Skeletal muscle cell (primary cell): ENCODE measurements at regions not wholly inside any gene's neighbourhood (a gene's known extent, or its start where the extent isn't known, plus 50 kb on each side); places are given as distances from the start of the nearest gene placed in this dataset.
"Not testable (repeated sequence)": the region's sequence is repeated elsewhere in the genome, so short reads cannot be mapped to it uniquely, and the experiment has no call there.

Experiments used
- DNase-seq: peaks from one replicate; pipeline ENCODE4 v3.0.0-alpha.2; 2010; ENCODE audit warnings: low read depth
- H3K4me3 ChIP-seq: 2 replicates; pipeline ENCODE4 v1.5.1; 2011; ENCODE audit warnings: low read depth, mild to moderate bottlenecking, control low read depth, low read length, moderate library complexity

GRCh38 chr6:144624716-144625115 is 339.6 kb downstream of the UTRN start:
- no peak for DNase-seq
- H3K4me3 ChIP-seq = no peak overlapping the region

GRCh38 chr6:144630857-144631256 is 345.7 kb downstream of the UTRN start:
- H3K4me3 ChIP-seq = no peak overlapping the region
- DNase-seq = no peak

GRCh38 chr6:144632266-144632665 is 347.1 kb downstream of the UTRN start:
- no peak overlapping the region for H3K4me3 ChIP-seq
- DNase-seq = no peak

- no peak overlapping the region for H3K4me3 ChIP-seq
- DNase-seq = no peak
Observed at GRCh38 chr6:144633886-144634285, 348.8 kb downstream of the UTRN start.

- H3K4me3 ChIP-seq = no peak overlapping the region
- no peak for DNase-seq
Observed at GRCh38 chr6:144634371-144634770, 349.2 kb downstream of the UTRN start.

- no peak overlapping the region for H3K4me3 ChIP-seq
- no peak for DNase-seq
Observed at GRCh38 chr6:144635051-144635450, 349.9 kb downstream of the UTRN start.

- H3K4me3 ChIP-seq, DNase-seq: not testable (repeated sequence)
Observed at GRCh38 chr6:144636025-144636424, 350.9 kb downstream of the UTRN start.

- no peak overlapping the region for H3K4me3 ChIP-seq
- no peak for DNase-seq
Observed at GRCh38 chr6:144637541-144637940, 352.4 kb downstream of the UTRN start.

GRCh38 chr6:144639654-144640053 is 354.5 kb downstream of the UTRN start:
- DNase-seq = no peak
- no peak overlapping the region for H3K4me3 ChIP-seq

- DNase-seq = no peak
Observed at GRCh38 chr6:144641286-144641685, 356.2 kb downstream of the UTRN start.

GRCh38 chr6:144644776-144645175 is 359.6 kb downstream of the UTRN start:
- H3K4me3 ChIP-seq = no peak overlapping the region
- DNase-seq = no peak

More at GRCh38 chr6:144641286-144641685, 356.2 kb downstream of the UTRN start:
- no peak overlapping the region for H3K4me3 ChIP-seq

- no peak overlapping the region for H3K4me3 ChIP-seq
- no peak for DNase-seq
Observed at GRCh38 chr6:144646093-144647056, 361.2 kb downstream of the UTRN start.

GRCh38 chr6:144647406-144647964 is 362.4 kb downstream of the UTRN start:
- DNase-seq = no peak
- no peak overlapping the region for H3K4me3 ChIP-seq

GRCh38 chr6:144647971-144648651 is 363.0 kb downstream of the UTRN start:
- DNase-seq = no peak
- no peak overlapping the region for H3K4me3 ChIP-seq

GRCh38 chr6:144649085-144649484 is 363.9 kb downstream of the UTRN start:
- no peak overlapping the region for H3K4me3 ChIP-seq
- DNase-seq = no peak

- no peak overlapping the region for H3K4me3 ChIP-seq
- DNase-seq = no peak
Observed at GRCh38 chr6:144651234-144651633, 366.1 kb downstream of the UTRN start.

- H3K4me3 ChIP-seq = no peak overlapping the region
- no peak for DNase-seq
Observed at GRCh38 chr6:144652292-144652891, 367.3 kb downstream of the UTRN start.

- H3K4me3 ChIP-seq = no peak overlapping the region
- DNase-seq = no peak
Observed at GRCh38 chr6:144653885-144654505, 368.9 kb downstream of the UTRN start.

GRCh38 chr6:144654506-144654905 is 369.4 kb downstream of the UTRN start:
- H3K4me3 ChIP-seq = no peak overlapping the region

More at GRCh38 chr6:144654506-144654905, 369.4 kb downstream of the UTRN start:
- DNase-seq = no peak
